MM.1S (cell line): ENCODE measurements at regions not wholly inside any gene's neighbourhood (a gene's known extent, or its start where the extent isn't known, plus 50 kb on each side); places are given as distances from the start of the nearest gene placed in this dataset.

Source experiments
- DNase-seq: peaks from one replicate; pipeline ENCODE4 v3.0.0-alpha.2; 2015
- H2AFZ ChIP-seq: fragments of 300-600 bp; sonication (generic); 2 replicates; pipeline ENCODE4 v1.6.0; 2016; ENCODE audit warnings: antibody characterized with exemption, low read length
- H3F3A ChIP-seq: fragments of 300-600 bp; sonication (generic); 2 replicates; pipeline ENCODE4 v1.6.1; 2016; ENCODE audit warnings: mild to moderate bottlenecking, antibody characterized with exemption, low read length, moderate library complexity, mixed read lengths; ENCODE audit not compliant: insufficient read depth
- H3K27ac ChIP-seq: fragments of 300-600 bp; sonication (generic); 2 replicates; pipeline ENCODE4 v1.5.1; 2016; ENCODE audit warnings: mild to moderate bottlenecking, low read length
- H3K27me3 ChIP-seq: fragments of 300-600 bp; sonication (generic); replicated peaks from 2 replicates; pipeline ENCODE4 v1.6.0; 2016; ENCODE audit warnings: low read length; ENCODE audit not compliant: insufficient read depth
- H3K36me3 ChIP-seq: fragments of 300-600 bp; sonication (generic); replicated peaks from 2 replicates; pipeline ENCODE4 v1.6.1; 2016; ENCODE audit warnings: mild to moderate bottlenecking, low read length, mixed read lengths; ENCODE audit not compliant: insufficient read depth
- H3K4me1 ChIP-seq: fragments of 300-600 bp; sonication (generic); 2 replicates; pipeline ENCODE4 v1.6.1; 2016; ENCODE audit warnings: low read length, mixed read lengths
- H3K4me2 ChIP-seq: fragments of 300-600 bp; sonication (generic); 2 replicates; pipeline ENCODE4 v1.6.0; 2016; ENCODE audit warnings: low read depth, low read length
- H3K4me3 ChIP-seq: fragments of 300-600 bp; sonication (generic); 2 replicates; pipeline ENCODE4 v1.5.1; 2016; ENCODE audit warnings: low read length, mixed read lengths
- H3K79me2 ChIP-seq: fragments of 300-600 bp; sonication (generic); 2 replicates; pipeline ENCODE4 v1.6.1; 2016; ENCODE audit warnings: mixed run types, low read length, mixed read lengths
- H3K9ac ChIP-seq: fragments of 300-600 bp; sonication (generic); 2 replicates; pipeline ENCODE4 v1.6.1; 2016; ENCODE audit warnings: low read length, mixed read lengths
- H3K9me2 ChIP-seq: fragments of 300-600 bp; sonication (generic); replicated peaks from 2 replicates; pipeline ENCODE4 v1.6.1; 2016; ENCODE audit warnings: mild to moderate bottlenecking, low read length, mixed read lengths; ENCODE audit not compliant: insufficient read depth
- H3K9me3 ChIP-seq: fragments of 300-600 bp; sonication (generic); replicated peaks from 2 replicates; pipeline ENCODE4 v1.6.1; 2016; ENCODE audit warnings: mild to moderate bottlenecking, low read length, mixed read lengths; ENCODE audit not compliant: insufficient read depth
- H4K20me1 ChIP-seq: fragments of 300-600 bp; sonication (generic); 2 replicates; pipeline ENCODE4 v1.6.1; 2016; ENCODE audit warnings: mild to moderate bottlenecking, low read length, moderate library complexity, mixed read lengths; ENCODE audit not compliant: insufficient read depth
- EZH2 ChIP-seq: fragments of 300-600 bp; sonication (generic); optimal IDR thresholded peaks from 2 replicates; pipeline ENCODE3; 2017; ENCODE audit warnings: low read depth, mild to moderate bottlenecking, antibody characterized with exemption, low read length, mixed read lengths
- EZH2phosphoT487 ChIP-seq: fragments of 300-600 bp; sonication (generic); IDR thresholded peaks from 2 replicates; pipeline ENCODE4 v1.6.1; 2018; ENCODE audit warnings: antibody characterized with exemption, low read length
- TF ChIP-seq, protein P1 (sequence below): fragments of 300-600 bp; sonication (generic); IDR thresholded peaks from 2 replicates; pipeline ENCODE4 v1.5.1; 2016; ENCODE audit warnings: antibody characterized with exemption, low read length, mixed read lengths

DNA sequence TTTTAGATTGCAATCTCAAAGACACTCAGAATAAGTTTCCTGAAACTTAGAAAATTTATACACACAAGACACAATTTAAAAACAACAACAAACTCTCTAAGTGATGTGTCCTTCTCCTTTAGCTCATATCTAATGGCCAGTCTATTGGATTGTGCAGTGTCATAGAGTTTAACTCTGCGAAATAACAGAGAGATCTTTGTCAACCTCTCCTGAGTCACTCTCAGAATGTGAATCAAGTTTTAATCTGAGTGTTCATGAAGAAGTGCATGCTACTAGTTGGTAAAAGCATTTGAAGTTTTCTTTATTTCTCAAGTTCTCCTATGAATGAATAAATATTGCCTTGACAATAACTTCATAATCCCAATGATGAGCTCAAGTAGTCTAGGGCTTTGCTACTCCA lies 284.5 kb upstream of the DNAJC19 start:
- Histone ChIP-seq H3K9me3 (no peaks in the 10 kb centered on the region), H2AFZ (no peak overlapping the region), H3K27me3 (no peaks in the 10 kb centered on the region), H3K9me2 (no peaks in the 10 kb centered on the region), H3K36me3 (no peaks in the 10 kb centered on the region), H3K4me2 (no peak overlapping the region), H3F3A (no peaks in the 10 kb centered on the region), H3K27ac (no peak overlapping the region), H3K9ac (no peak overlapping the region), H3K4me3 (no peak overlapping the region), H3K79me2 (no peaks in the 10 kb centered on the region), H3K4me1 (no peaks in the 10 kb centered on the region), H4K20me1 (no peaks in the 10 kb centered on the region)
- DNase-seq: no peak
- TF ChIP-seq EZH2 (no peak), EZH2phosphoT487 (no peak)
- TF ChIP-seq, protein P1, sequence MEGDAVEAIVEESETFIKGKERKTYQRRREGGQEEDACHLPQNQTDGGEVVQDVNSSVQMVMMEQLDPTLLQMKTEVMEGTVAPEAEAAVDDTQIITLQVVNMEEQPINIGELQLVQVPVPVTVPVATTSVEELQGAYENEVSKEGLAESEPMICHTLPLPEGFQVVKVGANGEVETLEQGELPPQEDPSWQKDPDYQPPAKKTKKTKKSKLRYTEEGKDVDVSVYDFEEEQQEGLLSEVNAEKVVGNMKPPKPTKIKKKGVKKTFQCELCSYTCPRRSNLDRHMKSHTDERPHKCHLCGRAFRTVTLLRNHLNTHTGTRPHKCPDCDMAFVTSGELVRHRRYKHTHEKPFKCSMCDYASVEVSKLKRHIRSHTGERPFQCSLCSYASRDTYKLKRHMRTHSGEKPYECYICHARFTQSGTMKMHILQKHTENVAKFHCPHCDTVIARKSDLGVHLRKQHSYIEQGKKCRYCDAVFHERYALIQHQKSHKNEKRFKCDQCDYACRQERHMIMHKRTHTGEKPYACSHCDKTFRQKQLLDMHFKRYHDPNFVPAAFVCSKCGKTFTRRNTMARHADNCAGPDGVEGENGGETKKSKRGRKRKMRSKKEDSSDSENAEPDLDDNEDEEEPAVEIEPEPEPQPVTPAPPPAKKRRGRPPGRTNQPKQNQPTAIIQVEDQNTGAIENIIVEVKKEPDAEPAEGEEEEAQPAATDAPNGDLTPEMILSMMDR: no peak

DNA sequence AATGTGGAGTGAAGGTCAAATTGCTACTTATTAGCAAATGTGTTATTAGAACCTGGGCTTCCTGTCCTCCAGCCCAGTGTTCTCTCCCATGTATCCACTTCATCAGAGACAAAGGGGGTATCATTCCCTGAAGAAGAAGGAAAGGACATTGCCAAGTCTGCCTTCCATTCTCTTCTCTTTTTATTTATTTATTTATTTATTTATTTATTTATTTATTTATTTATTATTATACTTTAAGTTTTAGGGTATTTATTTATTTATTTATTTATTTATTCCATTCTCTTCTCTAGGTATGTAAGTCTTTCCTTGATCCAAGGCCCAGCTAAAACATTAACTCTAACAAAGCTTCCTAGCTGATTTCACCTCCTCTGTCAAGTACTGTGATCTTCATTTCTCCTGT lies 277.8 kb upstream of the DNAJC19 start:
- H3K36me3 ChIP-seq: no peaks in the 10 kb centered on the region
- H3K79me2 ChIP-seq: no peaks in the 10 kb centered on the region
- H3K4me3 ChIP-seq: no peak overlapping the region
- TF ChIP-seq, protein P1: no peak
- TF ChIP-seq EZH2 (no peak), EZH2phosphoT487 (no peak)
- H3K27ac ChIP-seq: no peak overlapping the region
- no peak overlapping the region for H2AFZ ChIP-seq
- H3K4me1 ChIP-seq: no peaks in the 10 kb centered on the region
- no peaks in the 10 kb centered on the region for H3K9me3 ChIP-seq
- H3K9me2 ChIP-seq: no peaks in the 10 kb centered on the region
- no peaks in the 10 kb centered on the region for H3F3A ChIP-seq
- H3K4me2 ChIP-seq: no peak overlapping the region
- H3K27me3 ChIP-seq: no peaks in the 10 kb centered on the region
- no peak for DNase-seq
- no peaks in the 10 kb centered on the region for H4K20me1 ChIP-seq
- H3K9ac ChIP-seq: no peak overlapping the region

DNA sequence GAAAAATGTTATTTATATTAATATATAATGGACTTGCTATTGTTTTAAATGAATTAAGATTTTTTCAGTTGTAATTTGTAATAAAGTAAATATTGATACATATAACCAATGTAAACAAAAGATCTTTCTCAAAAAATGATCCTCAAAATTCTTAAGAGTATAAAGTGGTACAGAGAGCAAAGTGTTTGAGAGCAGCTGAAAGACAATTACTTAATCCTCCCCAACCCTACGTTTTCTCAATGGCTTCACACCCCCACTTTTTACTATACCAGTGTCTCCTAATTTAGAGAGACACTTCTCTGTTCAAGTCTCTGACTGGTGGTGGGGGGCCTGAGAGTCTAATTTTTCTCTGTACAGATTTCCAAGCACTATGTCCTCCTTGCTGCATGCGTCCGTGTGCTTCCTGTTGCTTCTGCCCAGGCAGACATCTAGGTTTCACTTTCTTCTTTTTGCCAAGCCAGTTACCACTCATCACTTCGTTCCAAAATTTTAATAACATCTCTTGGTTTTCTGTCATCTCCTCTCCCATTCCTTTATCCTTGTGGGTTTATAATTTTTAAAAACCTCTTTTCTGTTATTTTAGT lies 276.3 kb upstream of the DNAJC19 start:
- Histone ChIP-seq H3K79me2 (no peaks in the 10 kb centered on the region), H2AFZ (peak overlapping the region; percentile 72), H3K9me3 (no peaks in the 10 kb centered on the region), H3K4me2 (peak overlapping the region; percentile 81), H3K27me3 (no peaks in the 10 kb centered on the region), H3K9me2 (no peaks in the 10 kb centered on the region), H3K36me3 (no peaks in the 10 kb centered on the region), H4K20me1 (no peaks in the 10 kb centered on the region), H3K9ac (peak overlapping the region; percentile 41; the same call in 1 of the 2 replicates), H3K27ac (no peak overlapping the region), H3K4me3 (peak overlapping the region; percentile 53), H3K4me1 (no peaks in the 10 kb centered on the region), H3F3A (no peaks in the 10 kb centered on the region)
- peak; percentile 75 for DNase-seq
- TF ChIP-seq EZH2 (no peak), EZH2phosphoT487 (no peak)
- TF ChIP-seq, protein P1: no peak
